Lung (tissue), 11 donors: ENCODE measurements at regions not wholly inside any gene's neighbourhood (a gene's known extent, or its start where the extent isn't known, plus 50 kb on each side); places are given as distances from the start of the nearest gene placed in this dataset.

ENCODE experiments used
- ATAC-seq: fragments of 200-7000 bp; cut with Tn5 transposase; one replicate; pipeline ENCODE4 v1.9.1; 2020; ENCODE audit warnings: moderate number of reproducible peaks; ENCODE audit not compliant: insufficient read depth, low FRiP score
- DNase-seq, 3 donors: peaks; one replicate each; pipeline ENCODE4 v3.0.0-alpha.2; 2013 to 2017
- H3K27ac ChIP-seq, 2 donors: one replicate each; pipeline ENCODE4 v1.5.1; 2013; ENCODE audit warnings: mild to moderate bottlenecking in 2 of 2, moderate library complexity in 2 of 2, control low read depth in 1 of 2, inconsistent platforms in 1 of 2, low read depth in 1 of 2, low read length in 1 of 2
- H3K27me3 ChIP-seq, 3 donors: one replicate each; pipeline ENCODE4 v1.5.1; 2013; ENCODE audit warnings: low read length in 2 of 3; ENCODE audit not compliant: control insufficient read depth in 3 of 3, insufficient read depth in 3 of 3
- H3K36me3 ChIP-seq, 4 donors: one replicate each; pipeline ENCODE4 v1.5.1; 2013; ENCODE audit warnings: low read length in 4 of 4, mild to moderate bottlenecking in 1 of 4, moderate library complexity in 1 of 4; ENCODE audit not compliant: control insufficient read depth in 4 of 4, insufficient read depth in 4 of 4
- H3K4me1 ChIP-seq, 5 donors: one replicate each; pipeline ENCODE4 v1.5.1; 2013; ENCODE audit warnings: low read length in 5 of 5, mild to moderate bottlenecking in 2 of 5, moderate library complexity in 1 of 5; ENCODE audit not compliant: control insufficient read depth in 5 of 5, insufficient read depth in 5 of 5
- H3K4me3 ChIP-seq: one replicate; pipeline ENCODE4 v1.5.1; 2013; ENCODE audit warnings: mild to moderate bottlenecking, control low read depth, moderate library complexity
- H3K9ac ChIP-seq, 2 donors: one replicate each; pipeline ENCODE4 v1.5.1; 2013; ENCODE audit warnings: low read length in 2 of 2, control low read depth in 1 of 2; ENCODE audit not compliant: insufficient read depth in 1 of 2
- H3K9me3 ChIP-seq, 4 donors: one replicate each; pipeline ENCODE4 v1.5.1; 2013; ENCODE audit warnings: low read length in 3 of 4, mild to moderate bottlenecking in 1 of 4, moderate library complexity in 1 of 4; ENCODE audit not compliant: control insufficient read depth in 4 of 4, insufficient read depth in 3 of 4
- CTCF ChIP-seq: IDR thresholded peaks from 2 replicates; pipeline ENCODE4 v1.5.1; 2012; ENCODE audit warnings: mild to moderate bottlenecking; ENCODE audit errors: control extremely low read depth, extremely low read depth
- WGBS, 2 donors: extraction: QIAGEN DNeasy Blood & Tissue Kit; methylation state at CpG; one replicate each; pipeline ENCODE4 v1.1.7; 2013; 5-methylcytosine and 5-hydroxymethylcytosine counted together
- donor health status: control.
- donor health status: control.
- donor health status: Bipolar disorder and iron deficiency.
- donor health status: healthy.
- donor health status: DM: yes; HTN: yes; CAD: no.

GRCh38 chr10:123552760-123553554, 113.2 kb upstream of the GPR26 start:
- Histone ChIP-seq H3K36me3 (no peaks in the 10 kb centered on the region), H3K4me3 (no peak overlapping the region), H3K27ac (no peak overlapping the region), H3K9ac (no peak overlapping the region), H3K9me3 (no peaks in the 10 kb centered on the region), H3K27me3 (peaks cover 3 to 19% (median 11%) of the 10 kb centered on the region in 3 donors), H3K4me1 (no peaks in the 10 kb centered on the region)
- 77 to 86% methylated on average over 11 of the region's 11 CpGs for WGBS, 2 donors
- ATAC-seq, result no peak
- TF ChIP-seq CTCF, result no peak
- no peak for DNase-seq

GRCh38 chr10:123553810-123554430, 112.2 kb upstream of the GPR26 start:
- Histone ChIP-seq H3K27ac (no peak overlapping the region), H3K9me3 (no peaks in the 10 kb centered on the region), H3K9ac (no peak overlapping the region), H3K4me3 (no peak overlapping the region), H3K36me3 (no peaks in the 10 kb centered on the region), H3K4me1 (no peaks in the 10 kb centered on the region), H3K27me3 (peaks cover 3 to 16% (median 6%) of the 10 kb centered on the region in 3 donors)
- DNase-seq (no peak), ATAC-seq (no peak)
- no peak for TF ChIP-seq CTCF
- 80 to 87% methylated on average over 10 of the region's 10 CpGs for WGBS, 2 donors

- H3K9me3 ChIP-seq, result no peaks in the 10 kb centered on the region
- peaks cover 3 to 16% (median 6%) of the 10 kb centered on the region in 3 donors for H3K27me3 ChIP-seq
- no peaks in the 10 kb centered on the region for H3K4me1 ChIP-seq
- no peak for DNase-seq
- no peak overlapping the region for H3K4me3 ChIP-seq
- WGBS, 2 donors, result 86 to 91% methylated on average over 8 of the region's 8 CpGs
- H3K9ac ChIP-seq, result no peak overlapping the region
- ATAC-seq, result no peak
- no peaks in the 10 kb centered on the region for H3K36me3 ChIP-seq
- H3K27ac ChIP-seq, result no peak overlapping the region
- TF ChIP-seq CTCF, result no peak
Measured at GRCh38 chr10:123554656-123555055, 111.5 kb upstream of the GPR26 start.
